SK-N-SH (cell line): ENCODE measurements at regions not wholly inside any gene's neighbourhood (a gene's known extent, or its start where the extent isn't known, plus 50 kb on each side); places are given as distances from the start of the nearest gene placed in this dataset.

ENCODE experiments used
- CTCF ChIA-PET: fragments of 300-600, 350-600 bp; formaldehyde crosslinking; extraction: SDS; loops from one replicate; lab custom pipeline; 2021; lab: Yijun Ruan, JAX
- POLR2A ChIA-PET: fragments of 350-600 bp; sonication (Branson Sonifier 250); formaldehyde crosslinking; extraction: SDS; loops from one replicate; lab custom pipeline; 2020; ENCODE audit warnings: antibody characterized with exemption, inconsistent platforms; lab: Yijun Ruan, JAX
- DNase-seq: peaks from one replicate; pipeline ENCODE4 v3.0.0; 2012
- H2AFZ ChIP-seq: fragments of 200-600 bp; sonication (generic); 2 replicates; pipeline ENCODE4 v1.8.1; 2016; ENCODE audit warnings: antibody characterized with exemption, mild to moderate bottlenecking, low read depth
- H3F3A ChIP-seq: fragments of 200-600 bp; sonication (generic); replicated peaks from 2 replicates; pipeline ENCODE3; 2016; ENCODE audit warnings: antibody characterized with exemption, mild to moderate bottlenecking; ENCODE audit not compliant: insufficient read depth
- H3K27ac ChIP-seq, 2 experiments: fragments of 200-500 bp in 1 of 2; fragments of 200-600 bp in 1 of 2; sonication (Bioruptor generic) in 1 of 2; sonication (generic), shearing (Covaris generic) in 1 of 2; 2 replicates each; pipeline versions ENCODE4 v1.5.1 to v1.6.1; 2014 to 2016; ENCODE audit warnings: low read depth in 2 of 2, inconsistent platforms in 1 of 2, low read length in 1 of 2, mild to moderate bottlenecking in 1 of 2, mixed read lengths in 1 of 2
- H3K27me3 ChIP-seq: fragments of 200-600 bp; sonication (generic), shearing (Covaris generic); 2 replicates; pipeline ENCODE4 v1.6.1; 2016; ENCODE audit warnings: mixed run types; ENCODE audit not compliant: insufficient read depth
- H3K36me3 ChIP-seq, 2 experiments: fragments of 200-500 bp in 1 of 2; fragments of 200-600 bp in 1 of 2; sonication (Bioruptor generic) in 1 of 2; sonication (generic) in 1 of 2; replicated peaks in 1 of 2; 2 replicates each; pipeline versions ENCODE3 to v1.5.1; 2014 to 2016; ENCODE audit warnings: low read length in 1 of 2, mild to moderate bottlenecking in 1 of 2; ENCODE audit not compliant: insufficient read depth in 2 of 2, control insufficient read depth in 1 of 2
- H3K4me1 ChIP-seq, 2 experiments: fragments of 200-500 bp in 1 of 2; fragments of 200-600 bp in 1 of 2; sonication (Bioruptor generic) in 1 of 2; sonication (generic), shearing (Covaris generic) in 1 of 2; 2 replicates each; pipeline versions ENCODE4 v1.5.1 to v1.6.1; 2014 to 2016; ENCODE audit warnings: low read depth in 1 of 2, low read length in 1 of 2, mixed run types in 1 of 2; ENCODE audit not compliant: insufficient read depth in 2 of 2, control insufficient read depth in 1 of 2
- H3K4me2 ChIP-seq: fragments of 200-600 bp; sonication (generic), shearing (Covaris generic); 2 replicates; pipeline ENCODE4 v1.6.1; 2017; ENCODE audit warnings: mixed run types
- H3K4me3 ChIP-seq, 2 experiments: fragments of 200-500 bp in 1 of 2; fragments of 200-600 bp in 1 of 2; sonication (Bioruptor generic) in 1 of 2; sonication (generic), shearing (Covaris generic) in 1 of 2; 2 replicates each; pipeline versions ENCODE4 v1.5.1 to v1.8.1; 2014 to 2016; ENCODE audit warnings: low read depth in 2 of 2, inconsistent platforms in 1 of 2, low read length in 1 of 2, mild to moderate bottlenecking in 1 of 2, mixed read lengths in 1 of 2, moderate library complexity in 1 of 2
- H3K79me2 ChIP-seq: fragments of 200-600 bp; sonication (generic); 2 replicates; pipeline ENCODE4 v1.8.1; 2017; ENCODE audit warnings: mild to moderate bottlenecking; ENCODE audit not compliant: insufficient read depth
- H3K9ac ChIP-seq: fragments of 200-600 bp; sonication (generic); 2 replicates; pipeline ENCODE4 v1.6.1; 2017; ENCODE audit warnings: mixed run types
- H3K9me2 ChIP-seq: fragments of 200-600 bp; sonication (generic); 2 replicates; pipeline ENCODE4 v1.6.1; 2017; ENCODE audit warnings: mixed run types
- H3K9me3 ChIP-seq: fragments of 200-600 bp; sonication (generic); 2 replicates; pipeline ENCODE4 v1.6.1; 2017; ENCODE audit warnings: mixed run types, mild to moderate bottlenecking, moderate library complexity
- H4K20me1 ChIP-seq: fragments of 200-600 bp; sonication (generic); 2 replicates; pipeline ENCODE4 v1.6.1; 2017; ENCODE audit warnings: mild to moderate bottlenecking, mixed run types; ENCODE audit not compliant: insufficient read depth
- ELF1 ChIP-seq: IDR thresholded peaks from 2 replicates; pipeline ENCODE4 v1.4.0; 2012
- EZH2phosphoT487 ChIP-seq: fragments of 200-600 bp; sonication (generic); IDR thresholded peaks from 2 replicates; pipeline ENCODE4 v1.6.1; 2017; ENCODE audit warnings: low read depth, mixed run types, mild to moderate bottlenecking, antibody characterized with exemption, moderate library complexity, borderline replicate concordance
- FOXM1 ChIP-seq: IDR thresholded peaks from 2 replicates; pipeline ENCODE4 v1.4.0; 2012; ENCODE audit warnings: low read depth, mild to moderate bottlenecking
- GABPA ChIP-seq: IDR thresholded peaks from 2 replicates; pipeline ENCODE4 v1.4.0; 2012; ENCODE audit warnings: low read depth, mild to moderate bottlenecking
- NFIC ChIP-seq: IDR thresholded peaks from 2 replicates; pipeline ENCODE4 v1.4.0; 2012; ENCODE audit warnings: borderline replicate concordance
- POLR2AphosphoS5 ChIP-seq: IDR thresholded peaks from 2 replicates; pipeline ENCODE4 v1.6.1; 2012; ENCODE audit warnings: low read depth, low read length
- RFX5 ChIP-seq: IDR thresholded peaks from 2 replicates; pipeline ENCODE4 v1.6.1; 2012; ENCODE audit warnings: mild to moderate bottlenecking, improper control_type of control experiment, low read length
- RXRA ChIP-seq: IDR thresholded peaks from 2 replicates; pipeline ENCODE4 v1.4.0; 2012; ENCODE audit warnings: low read depth, mild to moderate bottlenecking, borderline replicate concordance
- SIN3A ChIP-seq: IDR thresholded peaks from 2 replicates; pipeline ENCODE4 v1.6.1; 2012; ENCODE audit warnings: low read depth, mild to moderate bottlenecking, low read length, moderate library complexity, borderline replicate concordance
- WGBS: methylation state at CpG from one replicate; pipeline ENCODE4 v1.1.6; 2017; ENCODE audit warnings: low lambda C conversion rate; 5-methylcytosine and 5-hydroxymethylcytosine counted together
- TF ChIP-seq, protein P1 (sequence below): fragments of 150-350 bp; IDR thresholded peaks from 2 replicates; pipeline ENCODE4 v1.6.1; 2017; ENCODE audit warnings: antibody characterized with exemption, low read length, low read depth, borderline replicate concordance
- TF ChIP-seq, protein P2 (sequence below): IDR thresholded peaks from 2 replicates; pipeline ENCODE4 v1.6.1; 2012; ENCODE audit warnings: mild to moderate bottlenecking, low read depth, low read length, moderate library complexity
- TF ChIP-seq, protein P3 (sequence below): IDR thresholded peaks from 2 replicates; pipeline ENCODE4; 2012
- TF ChIP-seq, protein P4 (sequence below): fragments of 150-350 bp; IDR thresholded peaks from 2 replicates; pipeline ENCODE4 v1.6.1; 2016; ENCODE audit warnings: mild to moderate bottlenecking, low read depth, low read length
- TF ChIP-seq, protein P5 (sequence below): IDR thresholded peaks from 2 replicates; pipeline ENCODE4 v1.4.0; 2012; ENCODE audit warnings: low read depth

DNA sequence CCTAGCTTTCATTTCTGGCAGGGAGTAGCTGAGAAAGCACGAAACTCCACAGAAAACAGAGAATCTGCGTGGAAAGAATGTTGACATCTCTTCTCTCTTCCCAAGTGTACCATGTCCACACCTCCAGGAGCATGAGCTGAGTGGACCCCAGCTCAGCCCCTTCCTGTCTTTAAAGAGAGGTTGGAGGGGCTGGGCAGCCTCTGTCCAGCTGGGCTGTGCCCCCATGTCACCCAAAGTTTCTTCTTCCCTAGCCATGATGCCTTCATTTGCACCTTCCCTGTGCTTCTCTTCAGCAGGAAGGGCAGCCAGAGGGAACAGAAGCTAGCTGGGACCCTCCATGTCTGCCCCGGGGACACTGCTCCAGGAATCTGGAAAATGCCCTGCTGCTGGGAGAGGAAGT is 655.0 kb upstream of the DEFB115 start:
- 0% methylated on average over 3 of the region's 3 CpGs for WGBS
- DNase-seq, result no peak
- H3K9me2 ChIP-seq, result no peaks in the 10 kb centered on the region
- no peak overlapping the region for H3K4me2 ChIP-seq
- no peaks in the 10 kb centered on the region for H3K36me3 ChIP-seq
- ChIA-PET POLR2A (no interaction called here), CTCF (no interaction called here)
- H3F3A ChIP-seq, result no peaks in the 10 kb centered on the region
- no peaks in the 10 kb centered on the region for H3K27me3 ChIP-seq
- H2AFZ ChIP-seq, result no peak overlapping the region
- H3K27ac ChIP-seq, result no peak overlapping the region
- H3K9me3 ChIP-seq, result no peaks in the 10 kb centered on the region
- H3K4me3 ChIP-seq, result no peak overlapping the region
- H3K79me2 ChIP-seq, result no peaks in the 10 kb centered on the region
- H4K20me1 ChIP-seq, result no peaks in the 10 kb centered on the region
- TF ChIP-seq, protein P1, sequence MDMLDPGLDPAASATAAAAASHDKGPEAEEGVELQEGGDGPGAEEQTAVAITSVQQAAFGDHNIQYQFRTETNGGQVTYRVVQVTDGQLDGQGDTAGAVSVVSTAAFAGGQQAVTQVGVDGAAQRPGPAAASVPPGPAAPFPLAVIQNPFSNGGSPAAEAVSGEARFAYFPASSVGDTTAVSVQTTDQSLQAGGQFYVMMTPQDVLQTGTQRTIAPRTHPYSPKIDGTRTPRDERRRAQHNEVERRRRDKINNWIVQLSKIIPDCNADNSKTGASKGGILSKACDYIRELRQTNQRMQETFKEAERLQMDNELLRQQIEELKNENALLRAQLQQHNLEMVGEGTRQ, result no peak
- no peak for TF ChIP-seq GABPA
- TF ChIP-seq SIN3A, result no peak
- TF ChIP-seq, protein P2, sequence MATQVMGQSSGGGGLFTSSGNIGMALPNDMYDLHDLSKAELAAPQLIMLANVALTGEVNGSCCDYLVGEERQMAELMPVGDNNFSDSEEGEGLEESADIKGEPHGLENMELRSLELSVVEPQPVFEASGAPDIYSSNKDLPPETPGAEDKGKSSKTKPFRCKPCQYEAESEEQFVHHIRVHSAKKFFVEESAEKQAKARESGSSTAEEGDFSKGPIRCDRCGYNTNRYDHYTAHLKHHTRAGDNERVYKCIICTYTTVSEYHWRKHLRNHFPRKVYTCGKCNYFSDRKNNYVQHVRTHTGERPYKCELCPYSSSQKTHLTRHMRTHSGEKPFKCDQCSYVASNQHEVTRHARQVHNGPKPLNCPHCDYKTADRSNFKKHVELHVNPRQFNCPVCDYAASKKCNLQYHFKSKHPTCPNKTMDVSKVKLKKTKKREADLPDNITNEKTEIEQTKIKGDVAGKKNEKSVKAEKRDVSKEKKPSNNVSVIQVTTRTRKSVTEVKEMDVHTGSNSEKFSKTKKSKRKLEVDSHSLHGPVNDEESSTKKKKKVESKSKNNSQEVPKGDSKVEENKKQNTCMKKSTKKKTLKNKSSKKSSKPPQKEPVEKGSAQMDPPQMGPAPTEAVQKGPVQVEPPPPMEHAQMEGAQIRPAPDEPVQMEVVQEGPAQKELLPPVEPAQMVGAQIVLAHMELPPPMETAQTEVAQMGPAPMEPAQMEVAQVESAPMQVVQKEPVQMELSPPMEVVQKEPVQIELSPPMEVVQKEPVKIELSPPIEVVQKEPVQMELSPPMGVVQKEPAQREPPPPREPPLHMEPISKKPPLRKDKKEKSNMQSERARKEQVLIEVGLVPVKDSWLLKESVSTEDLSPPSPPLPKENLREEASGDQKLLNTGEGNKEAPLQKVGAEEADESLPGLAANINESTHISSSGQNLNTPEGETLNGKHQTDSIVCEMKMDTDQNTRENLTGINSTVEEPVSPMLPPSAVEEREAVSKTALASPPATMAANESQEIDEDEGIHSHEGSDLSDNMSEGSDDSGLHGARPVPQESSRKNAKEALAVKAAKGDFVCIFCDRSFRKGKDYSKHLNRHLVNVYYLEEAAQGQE, result no peak
- no peaks in the 10 kb centered on the region for H3K4me1 ChIP-seq
- no peak overlapping the region for H3K9ac ChIP-seq

DNA sequence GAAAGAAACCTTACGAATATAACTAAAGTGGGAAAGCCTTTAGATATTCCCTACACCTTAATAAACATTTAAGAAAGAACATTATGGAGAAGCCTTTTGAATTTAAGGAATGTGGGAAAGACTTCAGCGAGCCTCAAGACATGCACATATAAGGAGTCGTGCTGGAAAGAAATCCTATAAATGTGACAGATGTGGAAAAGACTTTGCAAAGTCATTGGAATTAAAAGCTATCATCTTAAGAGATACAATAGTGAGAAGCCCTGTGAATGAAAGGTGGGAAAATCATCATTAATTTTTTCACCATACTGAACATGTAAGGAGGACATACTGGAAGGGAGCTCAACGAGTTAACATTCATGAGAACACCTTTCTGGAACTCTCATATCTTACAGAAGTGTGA is 650.5 kb upstream of the DEFB115 start:
- H4K20me1 ChIP-seq, result no peaks in the 10 kb centered on the region
- H3K27ac ChIP-seq, result no peak overlapping the region
- H3K4me3 ChIP-seq, result no peak overlapping the region
- no peaks in the 10 kb centered on the region for H3F3A ChIP-seq
- WGBS, result 3% methylated on average over 4 of the region's 4 CpGs
- no peaks in the 10 kb centered on the region for H3K79me2 ChIP-seq
- no peak overlapping the region for H2AFZ ChIP-seq
- CTCF ChIA-PET, result no interaction called here
- no peaks in the 10 kb centered on the region for H3K9me3 ChIP-seq
- TF ChIP-seq RXRA (no peak), GABPA (no peak), ELF1 (no peak), EZH2phosphoT487 (no peak), RFX5 (no peak), POLR2AphosphoS5 (no peak), FOXM1 (no peak), NFIC (no peak)
- TF ChIP-seq, protein P3, sequence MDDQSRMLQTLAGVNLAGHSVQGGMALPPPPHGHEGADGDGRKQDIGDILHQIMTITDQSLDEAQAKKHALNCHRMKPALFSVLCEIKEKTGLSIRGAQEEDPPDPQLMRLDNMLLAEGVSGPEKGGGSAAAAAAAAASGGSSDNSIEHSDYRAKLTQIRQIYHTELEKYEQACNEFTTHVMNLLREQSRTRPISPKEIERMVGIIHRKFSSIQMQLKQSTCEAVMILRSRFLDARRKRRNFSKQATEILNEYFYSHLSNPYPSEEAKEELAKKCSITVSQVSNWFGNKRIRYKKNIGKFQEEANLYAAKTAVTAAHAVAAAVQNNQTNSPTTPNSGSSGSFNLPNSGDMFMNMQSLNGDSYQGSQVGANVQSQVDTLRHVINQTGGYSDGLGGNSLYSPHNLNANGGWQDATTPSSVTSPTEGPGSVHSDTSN, result no peak
- TF ChIP-seq, protein P4, sequence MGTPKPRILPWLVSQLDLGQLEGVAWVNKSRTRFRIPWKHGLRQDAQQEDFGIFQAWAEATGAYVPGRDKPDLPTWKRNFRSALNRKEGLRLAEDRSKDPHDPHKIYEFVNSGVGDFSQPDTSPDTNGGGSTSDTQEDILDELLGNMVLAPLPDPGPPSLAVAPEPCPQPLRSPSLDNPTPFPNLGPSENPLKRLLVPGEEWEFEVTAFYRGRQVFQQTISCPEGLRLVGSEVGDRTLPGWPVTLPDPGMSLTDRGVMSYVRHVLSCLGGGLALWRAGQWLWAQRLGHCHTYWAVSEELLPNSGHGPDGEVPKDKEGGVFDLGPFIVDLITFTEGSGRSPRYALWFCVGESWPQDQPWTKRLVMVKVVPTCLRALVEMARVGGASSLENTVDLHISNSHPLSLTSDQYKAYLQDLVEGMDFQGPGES, result no peak
- TF ChIP-seq, protein P2, result no peak
- TF ChIP-seq, protein P5, sequence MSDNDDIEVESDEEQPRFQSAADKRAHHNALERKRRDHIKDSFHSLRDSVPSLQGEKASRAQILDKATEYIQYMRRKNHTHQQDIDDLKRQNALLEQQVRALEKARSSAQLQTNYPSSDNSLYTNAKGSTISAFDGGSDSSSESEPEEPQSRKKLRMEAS, result no peak
- TF ChIP-seq, protein P1, result no peak
- no peaks in the 10 kb centered on the region for H3K36me3 ChIP-seq
- H3K9me2 ChIP-seq, result no peaks in the 10 kb centered on the region
- POLR2A ChIA-PET, result no interaction called here
- no peak for DNase-seq
- H3K27me3 ChIP-seq, result no peaks in the 10 kb centered on the region
- H3K4me1 ChIP-seq, result no peaks in the 10 kb centered on the region; a peak in 1 of 4 replicates
- H3K9ac ChIP-seq, result no peak overlapping the region
- H3K4me2 ChIP-seq, result no peak overlapping the region
